SK-N-SH (cell line): ENCODE measurements at regions not wholly inside any gene's neighbourhood (a gene's known extent, or its start where the extent isn't known, plus 50 kb on each side); places are given as distances from the start of the nearest gene placed in this dataset.

Experiments
- CTCF ChIA-PET: fragments of 300-600, 350-600 bp; formaldehyde crosslinking; extraction: SDS; loops from one replicate; lab custom pipeline; 2021; lab: Yijun Ruan, JAX
- POLR2A ChIA-PET: fragments of 350-600 bp; sonication (Branson Sonifier 250); formaldehyde crosslinking; extraction: SDS; loops from one replicate; lab custom pipeline; 2020; ENCODE audit warnings: antibody characterized with exemption, inconsistent platforms; lab: Yijun Ruan, JAX
- DNase-seq: peaks from one replicate; pipeline ENCODE4 v3.0.0; 2012
- H2AFZ ChIP-seq: fragments of 200-600 bp; sonication (generic); 2 replicates; pipeline ENCODE4 v1.8.1; 2016; ENCODE audit warnings: antibody characterized with exemption, mild to moderate bottlenecking, low read depth
- H3F3A ChIP-seq: fragments of 200-600 bp; sonication (generic); replicated peaks from 2 replicates; pipeline ENCODE3; 2016; ENCODE audit warnings: antibody characterized with exemption, mild to moderate bottlenecking; ENCODE audit not compliant: insufficient read depth
- H3K27ac ChIP-seq, 2 experiments: fragments of 200-500 bp in 1 of 2; fragments of 200-600 bp in 1 of 2; sonication (Bioruptor generic) in 1 of 2; sonication (generic), shearing (Covaris generic) in 1 of 2; 2 replicates each; pipeline versions ENCODE4 v1.5.1 to v1.6.1; 2014 to 2016; ENCODE audit warnings: low read depth in 2 of 2, inconsistent platforms in 1 of 2, low read length in 1 of 2, mild to moderate bottlenecking in 1 of 2, mixed read lengths in 1 of 2
- H3K27me3 ChIP-seq: fragments of 200-600 bp; sonication (generic), shearing (Covaris generic); 2 replicates; pipeline ENCODE4 v1.6.1; 2016; ENCODE audit warnings: mixed run types; ENCODE audit not compliant: insufficient read depth
- H3K36me3 ChIP-seq, 2 experiments: fragments of 200-500 bp in 1 of 2; fragments of 200-600 bp in 1 of 2; sonication (Bioruptor generic) in 1 of 2; sonication (generic) in 1 of 2; replicated peaks in 1 of 2; 2 replicates each; pipeline versions ENCODE3 to v1.5.1; 2014 to 2016; ENCODE audit warnings: low read length in 1 of 2, mild to moderate bottlenecking in 1 of 2; ENCODE audit not compliant: insufficient read depth in 2 of 2, control insufficient read depth in 1 of 2
- H3K4me1 ChIP-seq, 2 experiments: fragments of 200-500 bp in 1 of 2; fragments of 200-600 bp in 1 of 2; sonication (Bioruptor generic) in 1 of 2; sonication (generic), shearing (Covaris generic) in 1 of 2; 2 replicates each; pipeline versions ENCODE4 v1.5.1 to v1.6.1; 2014 to 2016; ENCODE audit warnings: low read depth in 1 of 2, low read length in 1 of 2, mixed run types in 1 of 2; ENCODE audit not compliant: insufficient read depth in 2 of 2, control insufficient read depth in 1 of 2
- H3K4me2 ChIP-seq: fragments of 200-600 bp; sonication (generic), shearing (Covaris generic); 2 replicates; pipeline ENCODE4 v1.6.1; 2017; ENCODE audit warnings: mixed run types
- H3K4me3 ChIP-seq, 2 experiments: fragments of 200-500 bp in 1 of 2; fragments of 200-600 bp in 1 of 2; sonication (Bioruptor generic) in 1 of 2; sonication (generic), shearing (Covaris generic) in 1 of 2; 2 replicates each; pipeline versions ENCODE4 v1.5.1 to v1.8.1; 2014 to 2016; ENCODE audit warnings: low read depth in 2 of 2, inconsistent platforms in 1 of 2, low read length in 1 of 2, mild to moderate bottlenecking in 1 of 2, mixed read lengths in 1 of 2, moderate library complexity in 1 of 2
- H3K79me2 ChIP-seq: fragments of 200-600 bp; sonication (generic); 2 replicates; pipeline ENCODE4 v1.8.1; 2017; ENCODE audit warnings: mild to moderate bottlenecking; ENCODE audit not compliant: insufficient read depth
- H3K9ac ChIP-seq: fragments of 200-600 bp; sonication (generic); 2 replicates; pipeline ENCODE4 v1.6.1; 2017; ENCODE audit warnings: mixed run types
- H3K9me2 ChIP-seq: fragments of 200-600 bp; sonication (generic); 2 replicates; pipeline ENCODE4 v1.6.1; 2017; ENCODE audit warnings: mixed run types
- H3K9me3 ChIP-seq: fragments of 200-600 bp; sonication (generic); 2 replicates; pipeline ENCODE4 v1.6.1; 2017; ENCODE audit warnings: mixed run types, mild to moderate bottlenecking, moderate library complexity
- H4K20me1 ChIP-seq: fragments of 200-600 bp; sonication (generic); 2 replicates; pipeline ENCODE4 v1.6.1; 2017; ENCODE audit warnings: mild to moderate bottlenecking, mixed run types; ENCODE audit not compliant: insufficient read depth
- CHD2 ChIP-seq: fragments of 150-350 bp; IDR thresholded peaks from 2 replicates; pipeline ENCODE4 v1.6.1; 2018; ENCODE audit warnings: low read length; ENCODE audit not compliant: partially characterized antibody
- ELF1 ChIP-seq: IDR thresholded peaks from 2 replicates; pipeline ENCODE4 v1.4.0; 2012
- EZH2phosphoT487 ChIP-seq: fragments of 200-600 bp; sonication (generic); IDR thresholded peaks from 2 replicates; pipeline ENCODE4 v1.6.1; 2017; ENCODE audit warnings: low read depth, mixed run types, mild to moderate bottlenecking, antibody characterized with exemption, moderate library complexity, borderline replicate concordance
- FOSL2 ChIP-seq: IDR thresholded peaks from 2 replicates; pipeline ENCODE4 v1.4.0; 2012; ENCODE audit warnings: low read depth, mild to moderate bottlenecking, moderate library complexity, borderline replicate concordance
- FOXJ3 ChIP-seq: sonication (generic); formaldehyde crosslinking; IDR thresholded peaks from 2 replicates; pipeline ENCODE4 v1.5.1; 2020; ENCODE audit warnings: mild to moderate bottlenecking, missing genetic modification reagents
- FOXM1 ChIP-seq: IDR thresholded peaks from 2 replicates; pipeline ENCODE4 v1.4.0; 2012; ENCODE audit warnings: low read depth, mild to moderate bottlenecking
- MXI1 ChIP-seq: IDR thresholded peaks from 2 replicates; pipeline ENCODE4 v1.6.1; 2012; ENCODE audit warnings: mild to moderate bottlenecking, low read depth, low read length, improper control_type of control experiment
- RXRA ChIP-seq: IDR thresholded peaks from 2 replicates; pipeline ENCODE4 v1.4.0; 2012; ENCODE audit warnings: low read depth, mild to moderate bottlenecking, borderline replicate concordance
- WGBS: methylation state at CpG from one replicate; pipeline ENCODE4 v1.1.6; 2017; ENCODE audit warnings: low lambda C conversion rate; 5-methylcytosine and 5-hydroxymethylcytosine counted together
- TF ChIP-seq, protein P1 (sequence below): IDR thresholded peaks from 2 replicates; pipeline ENCODE4 v1.6.1; 2012; ENCODE audit warnings: mild to moderate bottlenecking, low read depth, low read length, moderate library complexity
- TF ChIP-seq, protein P2 (sequence below): IDR thresholded peaks from 2 replicates; pipeline ENCODE4 v1.4.0; 2012; ENCODE audit warnings: low read depth, borderline replicate concordance
- TF ChIP-seq, protein P3 (sequence below): IDR thresholded peaks from 2 replicates; pipeline ENCODE4; 2012
- TF ChIP-seq, protein P4 (sequence below): fragments of 200-600 bp; sonication (generic); IDR thresholded peaks from 2 replicates; pipeline ENCODE4 v1.6.1; 2017; ENCODE audit warnings: antibody characterized with exemption, mild to moderate bottlenecking, moderate library complexity
- TF ChIP-seq, protein P5 (sequence below): fragments of 150-350 bp; IDR thresholded peaks from 2 replicates; pipeline ENCODE4 v1.6.1; 2016; ENCODE audit warnings: mild to moderate bottlenecking, low read depth, low read length
- TF ChIP-seq, protein P6 (sequence below): IDR thresholded peaks from 2 replicates; pipeline ENCODE4 v1.4.0; 2012; ENCODE audit warnings: low read depth, borderline replicate concordance

DNA sequence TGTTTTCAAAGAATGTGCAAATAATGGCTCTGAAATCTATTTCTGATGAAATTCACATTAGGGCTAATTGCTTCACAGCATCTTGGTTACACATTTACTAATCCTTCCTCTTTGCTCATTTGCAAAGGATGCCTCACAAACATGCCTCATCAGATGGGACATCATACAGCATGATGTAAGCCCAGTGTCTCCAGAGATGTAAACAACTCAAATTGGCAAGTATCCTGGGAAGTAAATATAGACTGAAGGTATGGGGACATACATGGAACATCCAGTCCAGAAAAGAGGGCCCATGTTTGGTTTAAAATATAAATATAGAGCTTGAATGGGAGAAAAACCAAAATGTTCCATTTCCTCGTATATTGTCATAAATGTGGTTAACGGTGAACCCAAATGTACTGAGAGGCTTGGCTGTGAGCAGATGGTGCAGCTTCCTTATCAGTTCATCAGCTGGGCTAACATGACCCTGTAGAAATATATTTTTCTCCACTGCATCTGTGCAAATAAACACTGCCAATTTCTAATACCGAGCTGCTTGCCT, 142.9 kb upstream of the NUDT7 start (continued):
- TF ChIP-seq, protein P1, sequence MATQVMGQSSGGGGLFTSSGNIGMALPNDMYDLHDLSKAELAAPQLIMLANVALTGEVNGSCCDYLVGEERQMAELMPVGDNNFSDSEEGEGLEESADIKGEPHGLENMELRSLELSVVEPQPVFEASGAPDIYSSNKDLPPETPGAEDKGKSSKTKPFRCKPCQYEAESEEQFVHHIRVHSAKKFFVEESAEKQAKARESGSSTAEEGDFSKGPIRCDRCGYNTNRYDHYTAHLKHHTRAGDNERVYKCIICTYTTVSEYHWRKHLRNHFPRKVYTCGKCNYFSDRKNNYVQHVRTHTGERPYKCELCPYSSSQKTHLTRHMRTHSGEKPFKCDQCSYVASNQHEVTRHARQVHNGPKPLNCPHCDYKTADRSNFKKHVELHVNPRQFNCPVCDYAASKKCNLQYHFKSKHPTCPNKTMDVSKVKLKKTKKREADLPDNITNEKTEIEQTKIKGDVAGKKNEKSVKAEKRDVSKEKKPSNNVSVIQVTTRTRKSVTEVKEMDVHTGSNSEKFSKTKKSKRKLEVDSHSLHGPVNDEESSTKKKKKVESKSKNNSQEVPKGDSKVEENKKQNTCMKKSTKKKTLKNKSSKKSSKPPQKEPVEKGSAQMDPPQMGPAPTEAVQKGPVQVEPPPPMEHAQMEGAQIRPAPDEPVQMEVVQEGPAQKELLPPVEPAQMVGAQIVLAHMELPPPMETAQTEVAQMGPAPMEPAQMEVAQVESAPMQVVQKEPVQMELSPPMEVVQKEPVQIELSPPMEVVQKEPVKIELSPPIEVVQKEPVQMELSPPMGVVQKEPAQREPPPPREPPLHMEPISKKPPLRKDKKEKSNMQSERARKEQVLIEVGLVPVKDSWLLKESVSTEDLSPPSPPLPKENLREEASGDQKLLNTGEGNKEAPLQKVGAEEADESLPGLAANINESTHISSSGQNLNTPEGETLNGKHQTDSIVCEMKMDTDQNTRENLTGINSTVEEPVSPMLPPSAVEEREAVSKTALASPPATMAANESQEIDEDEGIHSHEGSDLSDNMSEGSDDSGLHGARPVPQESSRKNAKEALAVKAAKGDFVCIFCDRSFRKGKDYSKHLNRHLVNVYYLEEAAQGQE, result no peak

DNA sequence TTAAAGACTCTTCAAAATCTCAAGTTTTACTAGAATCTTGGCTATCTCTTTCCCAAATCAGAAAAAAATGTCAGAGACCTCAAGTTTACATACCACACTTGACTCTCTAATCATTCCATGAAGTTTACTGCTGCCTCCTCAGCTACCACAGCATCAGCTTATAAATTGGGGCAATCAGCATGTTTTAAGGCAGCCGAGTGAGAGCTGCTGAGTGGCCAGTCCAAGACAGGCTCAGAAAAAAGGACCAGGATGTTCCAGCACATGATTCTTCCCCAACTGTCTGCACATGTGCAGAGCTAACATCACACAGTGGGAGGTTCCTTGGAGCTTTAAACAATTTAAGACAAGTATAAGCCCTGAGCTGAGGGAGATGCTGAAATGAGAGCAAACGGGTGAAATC, 140.6 kb upstream of the NUDT7 start:
- Histone ChIP-seq H3F3A (no peaks in the 10 kb centered on the region), H3K27me3 (no peaks in the 10 kb centered on the region), H3K4me3 (no peak overlapping the region), H3K4me1 (no peaks in the 10 kb centered on the region; a peak in 1 of 4 replicates), H4K20me1 (no peaks in the 10 kb centered on the region), H3K36me3 (no peaks in the 10 kb centered on the region), H3K9me2 (no peaks in the 10 kb centered on the region), H3K4me2 (no peak overlapping the region), H2AFZ (no peak overlapping the region), H3K79me2 (no peaks in the 10 kb centered on the region), H3K9ac (no peak overlapping the region), H3K27ac (no peak overlapping the region), H3K9me3 (no peaks in the 10 kb centered on the region)
- DNase-seq, result no peak
- TF ChIP-seq FOXJ3 (CRISPR knock-in tag) (no peak), MXI1 (no peak), FOSL2 (no peak), RXRA (no peak), ELF1 (no peak), FOXM1 (no peak), CHD2 (no peak), EZH2phosphoT487 (no peak)
- TF ChIP-seq, protein P2, sequence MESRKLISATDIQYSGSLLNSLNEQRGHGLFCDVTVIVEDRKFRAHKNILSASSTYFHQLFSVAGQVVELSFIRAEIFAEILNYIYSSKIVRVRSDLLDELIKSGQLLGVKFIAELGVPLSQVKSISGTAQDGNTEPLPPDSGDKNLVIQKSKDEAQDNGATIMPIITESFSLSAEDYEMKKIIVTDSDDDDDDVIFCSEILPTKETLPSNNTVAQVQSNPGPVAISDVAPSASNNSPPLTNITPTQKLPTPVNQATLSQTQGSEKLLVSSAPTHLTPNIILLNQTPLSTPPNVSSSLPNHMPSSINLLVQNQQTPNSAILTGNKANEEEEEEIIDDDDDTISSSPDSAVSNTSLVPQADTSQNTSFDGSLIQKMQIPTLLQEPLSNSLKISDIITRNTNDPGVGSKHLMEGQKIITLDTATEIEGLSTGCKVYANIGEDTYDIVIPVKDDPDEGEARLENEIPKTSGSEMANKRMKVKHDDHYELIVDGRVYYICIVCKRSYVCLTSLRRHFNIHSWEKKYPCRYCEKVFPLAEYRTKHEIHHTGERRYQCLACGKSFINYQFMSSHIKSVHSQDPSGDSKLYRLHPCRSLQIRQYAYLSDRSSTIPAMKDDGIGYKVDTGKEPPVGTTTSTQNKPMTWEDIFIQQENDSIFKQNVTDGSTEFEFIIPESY, result no peak
- TF ChIP-seq, protein P3, sequence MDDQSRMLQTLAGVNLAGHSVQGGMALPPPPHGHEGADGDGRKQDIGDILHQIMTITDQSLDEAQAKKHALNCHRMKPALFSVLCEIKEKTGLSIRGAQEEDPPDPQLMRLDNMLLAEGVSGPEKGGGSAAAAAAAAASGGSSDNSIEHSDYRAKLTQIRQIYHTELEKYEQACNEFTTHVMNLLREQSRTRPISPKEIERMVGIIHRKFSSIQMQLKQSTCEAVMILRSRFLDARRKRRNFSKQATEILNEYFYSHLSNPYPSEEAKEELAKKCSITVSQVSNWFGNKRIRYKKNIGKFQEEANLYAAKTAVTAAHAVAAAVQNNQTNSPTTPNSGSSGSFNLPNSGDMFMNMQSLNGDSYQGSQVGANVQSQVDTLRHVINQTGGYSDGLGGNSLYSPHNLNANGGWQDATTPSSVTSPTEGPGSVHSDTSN, result no peak
- TF ChIP-seq, protein P4, sequence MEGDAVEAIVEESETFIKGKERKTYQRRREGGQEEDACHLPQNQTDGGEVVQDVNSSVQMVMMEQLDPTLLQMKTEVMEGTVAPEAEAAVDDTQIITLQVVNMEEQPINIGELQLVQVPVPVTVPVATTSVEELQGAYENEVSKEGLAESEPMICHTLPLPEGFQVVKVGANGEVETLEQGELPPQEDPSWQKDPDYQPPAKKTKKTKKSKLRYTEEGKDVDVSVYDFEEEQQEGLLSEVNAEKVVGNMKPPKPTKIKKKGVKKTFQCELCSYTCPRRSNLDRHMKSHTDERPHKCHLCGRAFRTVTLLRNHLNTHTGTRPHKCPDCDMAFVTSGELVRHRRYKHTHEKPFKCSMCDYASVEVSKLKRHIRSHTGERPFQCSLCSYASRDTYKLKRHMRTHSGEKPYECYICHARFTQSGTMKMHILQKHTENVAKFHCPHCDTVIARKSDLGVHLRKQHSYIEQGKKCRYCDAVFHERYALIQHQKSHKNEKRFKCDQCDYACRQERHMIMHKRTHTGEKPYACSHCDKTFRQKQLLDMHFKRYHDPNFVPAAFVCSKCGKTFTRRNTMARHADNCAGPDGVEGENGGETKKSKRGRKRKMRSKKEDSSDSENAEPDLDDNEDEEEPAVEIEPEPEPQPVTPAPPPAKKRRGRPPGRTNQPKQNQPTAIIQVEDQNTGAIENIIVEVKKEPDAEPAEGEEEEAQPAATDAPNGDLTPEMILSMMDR, result no peak
- TF ChIP-seq, protein P5, sequence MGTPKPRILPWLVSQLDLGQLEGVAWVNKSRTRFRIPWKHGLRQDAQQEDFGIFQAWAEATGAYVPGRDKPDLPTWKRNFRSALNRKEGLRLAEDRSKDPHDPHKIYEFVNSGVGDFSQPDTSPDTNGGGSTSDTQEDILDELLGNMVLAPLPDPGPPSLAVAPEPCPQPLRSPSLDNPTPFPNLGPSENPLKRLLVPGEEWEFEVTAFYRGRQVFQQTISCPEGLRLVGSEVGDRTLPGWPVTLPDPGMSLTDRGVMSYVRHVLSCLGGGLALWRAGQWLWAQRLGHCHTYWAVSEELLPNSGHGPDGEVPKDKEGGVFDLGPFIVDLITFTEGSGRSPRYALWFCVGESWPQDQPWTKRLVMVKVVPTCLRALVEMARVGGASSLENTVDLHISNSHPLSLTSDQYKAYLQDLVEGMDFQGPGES, result no peak
- TF ChIP-seq, protein P6, sequence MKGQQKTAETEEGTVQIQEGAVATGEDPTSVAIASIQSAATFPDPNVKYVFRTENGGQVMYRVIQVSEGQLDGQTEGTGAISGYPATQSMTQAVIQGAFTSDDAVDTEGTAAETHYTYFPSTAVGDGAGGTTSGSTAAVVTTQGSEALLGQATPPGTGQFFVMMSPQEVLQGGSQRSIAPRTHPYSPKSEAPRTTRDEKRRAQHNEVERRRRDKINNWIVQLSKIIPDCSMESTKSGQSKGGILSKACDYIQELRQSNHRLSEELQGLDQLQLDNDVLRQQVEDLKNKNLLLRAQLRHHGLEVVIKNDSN, result no peak
- WGBS, result 79% methylated on average over 2 of the region's 2 CpGs
- POLR2A ChIA-PET, result no interaction called here
- CTCF ChIA-PET, result interaction anchor here (0.9 to 17.2 kb wide), 7 partner anchors 9 to 414 kb away, joined by 3 to 317 read pairs (median 22); no protein-coding TSS in a partner anchor
